ENCODE measurements at regions not wholly inside any gene's neighbourhood (a gene's known extent, or its start where the extent isn't known, plus 50 kb on each side); places are given as distances from the start of the nearest gene placed in this dataset.

- H3K4me1 ChIP-seq: no peaks in the 10 kb centered on the region
- 89 to 100% methylated on average over 1 of the region's 1 CpG for WGBS, 2 donors
- no peak overlapping the region for H3K4me3 ChIP-seq
- no peak for TF ChIP-seq POLR2A (IDR thresholded peaks at IDR 0.05)
- TF ChIP-seq EP300 (IDR thresholded peaks at IDR 0.05): no peak
- TF ChIP-seq CTCF (IDR thresholded peaks at IDR 0.05): no peak
- no peaks in the 10 kb centered on the region for H3K36me3 ChIP-seq
- H3K27me3 ChIP-seq: no peaks in the 10 kb centered on the region
- no peak overlapping the region for H3K27ac ChIP-seq
- DNase-seq (ENCODE audit: low spot score in 2 of 2): no peak
- H3K9me3 ChIP-seq: no peaks in the 10 kb centered on the region
Measured at GRCh38 chr4:138945840-138946239, 69.7 kb upstream of the NOCT start.

GRCh38 chr4:138945401-138945800, 70.2 kb upstream of the NOCT start:
- H3K27ac ChIP-seq: no peak overlapping the region
- 84 to 87% methylated on average over 2 of the region's 2 CpGs for WGBS, 2 donors
- H3K9me3 ChIP-seq: no peaks in the 10 kb centered on the region
- H3K4me1 ChIP-seq: no peaks in the 10 kb centered on the region
- no peaks in the 10 kb centered on the region for H3K27me3 ChIP-seq
- H3K36me3 ChIP-seq: no peaks in the 10 kb centered on the region
- no peak for DNase-seq (ENCODE audit: low spot score in 2 of 2)
- H3K4me3 ChIP-seq: no peak overlapping the region
- TF ChIP-seq EP300 (IDR thresholded peaks at IDR 0.05): no peak
- no peak for TF ChIP-seq POLR2A (IDR thresholded peaks at IDR 0.05)
- TF ChIP-seq CTCF (IDR thresholded peaks at IDR 0.05): no peak

- Histone ChIP-seq H3K36me3 (no peaks in the 10 kb centered on the region), H3K4me3 (no peak overlapping the region), H3K9me3 (no peaks in the 10 kb centered on the region), H3K4me1 (no peaks in the 10 kb centered on the region), H3K27me3 (no peaks in the 10 kb centered on the region), H3K27ac (no peak overlapping the region)
- no peak for DNase-seq (ENCODE audit: low spot score in 2 of 2)
- no peak for TF ChIP-seq EP300 (IDR thresholded peaks at IDR 0.05)
- TF ChIP-seq CTCF (IDR thresholded peaks at IDR 0.05): no peak
- TF ChIP-seq POLR2A (IDR thresholded peaks at IDR 0.05): no peak
- 95 to 98% methylated on average over 5 of the region's 5 CpGs for WGBS, 2 donors
Measured at GRCh38 chr4:138943893-138944292, 71.7 kb upstream of the NOCT start.

- H3K9me3 ChIP-seq: no peaks in the 10 kb centered on the region
- no peak for TF ChIP-seq EP300 (IDR thresholded peaks at IDR 0.05)
- TF ChIP-seq POLR2A (IDR thresholded peaks at IDR 0.05): no peak
- no peak for TF ChIP-seq CTCF (IDR thresholded peaks at IDR 0.05)
- DNase-seq (ENCODE audit: low spot score in 2 of 2): no peak
- H3K4me3 ChIP-seq: no peak overlapping the region
- no peaks in the 10 kb centered on the region for H3K27me3 ChIP-seq
- H3K27ac ChIP-seq: no peak overlapping the region
- no peaks in the 10 kb centered on the region for H3K36me3 ChIP-seq
- peaks cover 0 to 7% (median 3%) of the 10 kb centered on the region in 4 donors for H3K4me1 ChIP-seq
- WGBS, 2 donors: 91 to 92% methylated on average over 1 of the region's 1 CpG
Measured at GRCh38 chr4:138941037-138941436, 74.5 kb upstream of the NOCT start.

- WGBS, 2 donors: 56 to 68% methylated on average over 4 of the region's 4 CpGs
Measured at GRCh38 chr4:138939960-138940359, 75.6 kb upstream of the NOCT start.

More at GRCh38 chr4:138939960-138940359, 75.6 kb upstream of the NOCT start:
- no peaks in the 10 kb centered on the region for H3K9me3 ChIP-seq
- peaks cover 0 to 7% (median 3%) of the 10 kb centered on the region in 4 donors for H3K4me1 ChIP-seq
- H3K27ac ChIP-seq: no peak overlapping the region
- no peak overlapping the region for H3K4me3 ChIP-seq
- TF ChIP-seq POLR2A (IDR thresholded peaks at IDR 0.05): no peak
- TF ChIP-seq EP300 (IDR thresholded peaks at IDR 0.05): no peak
- no peak for TF ChIP-seq CTCF (IDR thresholded peaks at IDR 0.05)
- no peaks in the 10 kb centered on the region for H3K27me3 ChIP-seq
- no peaks in the 10 kb centered on the region for H3K36me3 ChIP-seq
- DNase-seq (ENCODE audit: low spot score in 2 of 2): no peak
